ENCODE measurements at regions not wholly inside any gene's neighbourhood (a gene's known extent, or its start where the extent isn't known, plus 50 kb on each side); places are given as distances from the start of the nearest gene placed in this dataset.

DNA sequence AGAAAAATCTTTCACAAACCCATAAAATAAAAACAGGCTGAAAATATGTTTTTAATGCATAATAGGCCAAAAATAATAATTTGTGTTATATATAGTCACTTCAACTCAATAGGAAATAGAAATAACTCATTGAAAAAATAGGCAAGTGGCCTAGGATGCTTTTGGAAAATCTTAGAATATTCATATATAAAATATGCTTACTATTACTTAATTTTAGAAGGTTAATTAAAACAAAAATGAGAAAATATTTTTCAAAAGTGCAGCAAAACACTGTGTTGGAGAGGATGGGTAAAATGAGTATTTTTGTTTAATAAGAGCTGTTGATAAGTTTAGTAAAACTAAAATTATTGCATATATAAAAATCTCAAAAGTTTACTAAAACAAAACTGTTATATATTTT lies 308.0 kb upstream of the ATXN7L3B start:
- TF ChIP-seq CTCF (conservative IDR thresholded peaks at IDR 0.05; ENCODE audit: low read length), result no peak
- TF ChIP-seq EZH2phosphoT487 (IDR thresholded peaks at IDR 0.05; ENCODE audit: borderline replicate concordance), result no peak

Data from Loucy (cell line).